CD4-positive, alpha-beta T cell treated with Interleukin-6 for 4 hours (primary cell): ENCODE measurements at regions not wholly inside any gene's neighbourhood (a gene's known extent, or its start where the extent isn't known, plus 50 kb on each side); places are given as distances from the start of the nearest gene placed in this dataset.
"Not testable (repeated sequence)": the region's sequence is repeated elsewhere in the genome, so short reads cannot be mapped to it uniquely, and the experiment has no call there.

Experiments used
- DNase-seq: peaks from one replicate; pipeline ENCODE4 v3.0.0-alpha.2; 2020; ENCODE audit warnings: mixed read lengths

DNA sequence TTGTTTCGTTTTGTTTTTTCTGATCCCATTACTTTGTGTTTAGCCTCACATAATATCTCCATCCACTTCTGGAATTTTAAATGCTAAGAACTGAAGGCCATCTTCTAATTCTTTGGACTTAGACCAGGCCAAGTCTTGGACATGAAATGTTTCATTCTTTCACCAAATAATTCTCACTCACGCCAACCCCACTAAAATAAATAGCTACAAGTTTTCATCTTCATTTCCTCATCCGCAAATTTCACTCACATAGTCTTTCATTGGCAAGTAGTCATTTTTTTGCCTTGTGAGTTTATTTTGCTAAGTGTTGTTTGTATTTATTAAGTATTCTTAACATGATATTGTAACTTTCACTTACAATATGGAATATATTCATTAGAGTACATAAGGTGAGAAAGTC is 1188.6 kb upstream of the SEMA6A start:
- DNase-seq: no peak

DNA sequence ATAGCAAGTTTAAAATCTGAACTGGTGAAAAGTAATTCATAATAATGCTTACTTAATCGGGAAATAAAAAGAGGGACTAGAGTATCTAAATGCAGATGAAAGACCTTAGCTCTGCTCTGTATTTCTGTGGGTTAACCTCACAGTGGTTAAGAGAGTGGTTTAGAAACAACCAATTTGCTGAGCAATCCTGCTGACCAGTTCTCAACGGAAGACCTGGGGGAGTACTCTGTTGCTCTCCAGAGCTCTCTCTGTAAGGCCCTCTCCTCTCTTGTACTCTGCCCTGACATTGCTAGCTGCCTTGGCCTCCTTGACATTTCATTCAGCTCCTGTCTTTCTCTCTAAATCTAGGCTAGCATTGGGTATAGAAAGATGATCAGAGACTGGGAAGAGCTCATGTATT is 1186.6 kb upstream of the SEMA6A start:
- no peak for DNase-seq

DNA sequence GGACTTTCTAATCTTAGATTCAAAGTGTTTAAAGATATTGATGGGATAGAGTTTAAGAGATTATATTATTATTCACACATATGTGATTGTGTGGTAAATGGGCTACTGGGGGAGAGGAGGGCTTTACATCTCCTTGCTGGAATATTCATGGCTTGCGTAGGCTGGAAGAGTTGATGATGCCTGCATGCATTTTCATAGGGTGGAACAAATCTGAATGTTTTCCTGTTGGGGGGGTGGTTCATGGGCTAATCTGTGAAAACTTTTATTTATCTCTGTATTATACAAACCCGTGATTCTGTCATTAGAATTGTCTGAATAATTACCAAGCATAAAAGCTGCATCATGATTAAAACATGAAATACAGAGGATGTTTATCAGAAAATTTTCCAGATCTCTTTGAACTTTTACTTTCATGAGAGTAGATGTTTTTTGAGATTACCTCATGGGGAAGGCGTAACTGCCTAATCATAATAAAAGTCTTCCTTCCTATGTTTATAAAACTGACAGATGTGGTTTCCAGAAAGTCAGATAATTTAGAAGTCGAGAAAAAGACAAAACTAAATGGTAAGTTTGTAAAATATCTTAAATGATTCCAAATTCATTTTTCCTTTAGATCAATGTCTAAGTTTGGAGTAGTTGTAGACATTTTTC is 1185.4 kb upstream of the SEMA6A start:
- DNase-seq: no peak

- no peak for DNase-seq
Observed at GRCh38 chr5:117752403-117752802, 1177.8 kb upstream of the SEMA6A start.

- DNase-seq: no peak
Observed at GRCh38 chr5:117748336-117748735, 1173.7 kb upstream of the SEMA6A start.

DNA sequence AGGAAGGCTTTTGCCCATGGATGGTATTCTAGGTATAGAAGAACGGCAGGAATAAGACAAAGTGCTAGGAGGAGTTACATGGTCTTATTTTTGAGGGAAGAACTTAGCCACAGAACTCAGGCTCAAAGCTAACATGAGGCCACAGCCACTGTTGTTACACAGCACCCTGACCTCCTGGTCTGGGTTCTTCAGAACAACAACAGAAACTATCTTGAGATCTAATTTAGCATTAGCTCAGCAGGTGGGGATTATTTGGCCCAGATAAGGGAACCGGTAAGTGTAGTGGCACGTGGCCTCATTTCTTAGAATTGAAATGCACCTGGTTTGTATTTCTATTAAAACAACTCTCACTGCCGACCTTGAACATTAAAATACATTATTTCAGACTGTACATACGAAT is 1168.7 kb upstream of the SEMA6A start:
- no peak for DNase-seq

DNA sequence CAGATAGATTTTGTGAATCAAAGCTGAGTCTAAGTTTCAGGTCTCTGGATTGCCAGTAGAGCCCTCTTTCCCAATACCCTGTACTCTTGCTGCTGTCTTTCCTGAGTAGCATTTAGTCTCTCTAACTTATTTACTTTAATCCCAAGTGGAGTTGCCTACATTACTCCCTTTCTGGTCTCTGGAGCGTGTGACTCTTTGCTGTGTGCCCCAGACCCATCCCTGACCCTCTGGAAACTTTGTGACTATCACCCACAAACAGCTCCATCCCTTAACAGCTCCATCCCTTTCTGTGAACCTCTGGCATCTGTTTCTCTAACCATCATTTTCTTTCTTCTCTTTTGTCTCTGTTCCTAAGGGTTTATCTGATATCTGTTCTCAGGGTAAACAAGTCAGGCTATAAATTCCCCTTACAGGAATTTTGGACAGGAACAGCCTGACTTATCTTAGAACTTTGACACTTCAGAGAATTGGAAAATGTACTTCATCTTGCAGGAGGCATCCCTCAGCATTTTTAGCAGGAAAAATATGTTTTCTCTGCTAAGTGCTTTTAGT is 1167.1 kb upstream of the SEMA6A start:
- no peak for DNase-seq

DNA sequence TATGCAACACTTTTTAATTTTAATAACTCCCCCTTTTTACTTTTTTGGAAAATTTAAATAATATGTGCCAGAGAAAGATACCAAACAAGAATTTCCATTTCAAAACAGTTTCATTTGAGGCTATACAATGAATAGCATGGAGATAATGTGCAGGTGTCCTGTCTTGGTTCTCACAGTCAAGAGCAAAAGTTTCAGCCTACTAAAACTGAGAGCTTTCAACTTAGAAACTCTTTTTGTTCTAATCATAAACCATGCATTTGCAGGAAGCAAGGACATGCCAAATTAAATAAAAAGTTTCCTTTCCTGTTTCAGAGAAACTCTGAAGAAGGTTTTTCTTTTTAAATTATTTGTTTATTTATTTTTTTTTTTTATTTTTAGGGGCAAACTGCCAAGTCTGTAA is 1165.6 kb upstream of the SEMA6A start:
- DNase-seq: no peak

- DNase-seq: no peak
Observed at GRCh38 chr5:117738571-117738970, 1163.9 kb upstream of the SEMA6A start.

- no peak for DNase-seq
Observed at GRCh38 chr5:117736698-117737097, 1162.1 kb upstream of the SEMA6A start.

GRCh38 chr5:117734056-117734455 is 1159.4 kb upstream of the SEMA6A start:
- no peak for DNase-seq

DNA sequence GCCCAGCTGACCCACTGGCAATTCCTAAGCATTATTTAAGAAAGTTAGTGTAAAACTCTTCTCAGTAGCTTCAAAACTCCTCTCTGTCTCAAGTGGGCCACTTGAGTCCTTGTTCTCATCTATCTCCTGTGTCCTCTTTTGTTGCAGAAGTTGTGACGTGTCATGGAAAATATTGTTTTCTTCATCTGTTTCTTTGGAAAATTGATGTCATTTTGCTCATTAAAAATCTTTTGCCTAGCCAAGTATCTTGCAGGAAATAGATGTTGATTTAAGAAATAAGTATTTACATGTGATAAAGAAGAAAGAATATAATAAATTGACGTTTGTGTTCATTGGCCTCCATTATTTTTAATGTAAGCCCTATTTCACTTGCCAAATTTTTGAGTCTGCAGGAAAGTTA is 1158.4 kb upstream of the SEMA6A start:
- no peak for DNase-seq

GRCh38 chr5:117732264-117732663 is 1157.6 kb upstream of the SEMA6A start:
- DNase-seq: no peak

- DNase-seq: no peak
Observed at GRCh38 chr5:117731446-117731845, 1156.8 kb upstream of the SEMA6A start.

DNA sequence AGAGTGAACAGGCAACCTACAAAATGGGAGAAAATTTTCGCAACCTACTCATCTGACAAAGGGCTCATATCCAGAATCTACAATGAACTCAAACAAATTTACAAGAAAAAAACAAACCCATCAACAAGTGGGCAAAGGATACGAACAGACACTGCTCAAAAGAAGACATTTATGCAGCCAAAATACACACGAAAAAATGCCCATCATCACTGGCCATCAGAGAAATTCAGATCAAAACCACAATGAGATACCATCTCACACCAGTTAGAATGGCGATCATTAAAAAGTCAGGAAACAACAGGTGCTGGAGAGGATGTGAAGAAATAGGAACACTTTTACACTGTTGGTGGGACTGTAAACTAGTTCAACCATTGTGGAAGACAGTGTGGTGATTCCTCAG is 1146.2 kb upstream of the SEMA6A start:
- not testable (repeated sequence) for DNase-seq

DNA sequence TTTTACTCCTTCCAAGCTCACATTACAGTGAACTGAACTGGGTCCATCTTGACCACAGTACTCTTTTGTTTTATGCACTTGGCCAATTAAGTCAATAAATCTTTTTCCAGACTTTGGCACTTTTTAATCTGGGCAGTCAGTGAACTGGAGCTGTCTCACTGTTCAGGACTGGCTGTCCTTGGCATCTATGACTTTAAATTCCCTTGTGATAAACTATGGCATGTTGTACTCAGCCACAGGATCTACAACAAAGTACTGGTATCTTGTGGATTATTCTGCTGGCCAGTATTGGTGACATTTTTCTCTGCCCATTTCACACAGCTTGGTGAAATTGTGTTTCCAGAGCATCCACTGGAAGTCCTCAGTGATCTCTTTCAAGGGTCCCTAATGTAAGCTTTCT is 1144.8 kb upstream of the SEMA6A start:
- no peak for DNase-seq

GRCh38 chr5:117713585-117714198 is 1139.1 kb upstream of the SEMA6A start:
- DNase-seq: no peak

GRCh38 chr5:117701062-117701461 is 1126.4 kb upstream of the SEMA6A start:
- DNase-seq: no peak

GRCh38 chr5:117692606-117693005 is 1118.0 kb upstream of the SEMA6A start:
- DNase-seq: no peak

DNA sequence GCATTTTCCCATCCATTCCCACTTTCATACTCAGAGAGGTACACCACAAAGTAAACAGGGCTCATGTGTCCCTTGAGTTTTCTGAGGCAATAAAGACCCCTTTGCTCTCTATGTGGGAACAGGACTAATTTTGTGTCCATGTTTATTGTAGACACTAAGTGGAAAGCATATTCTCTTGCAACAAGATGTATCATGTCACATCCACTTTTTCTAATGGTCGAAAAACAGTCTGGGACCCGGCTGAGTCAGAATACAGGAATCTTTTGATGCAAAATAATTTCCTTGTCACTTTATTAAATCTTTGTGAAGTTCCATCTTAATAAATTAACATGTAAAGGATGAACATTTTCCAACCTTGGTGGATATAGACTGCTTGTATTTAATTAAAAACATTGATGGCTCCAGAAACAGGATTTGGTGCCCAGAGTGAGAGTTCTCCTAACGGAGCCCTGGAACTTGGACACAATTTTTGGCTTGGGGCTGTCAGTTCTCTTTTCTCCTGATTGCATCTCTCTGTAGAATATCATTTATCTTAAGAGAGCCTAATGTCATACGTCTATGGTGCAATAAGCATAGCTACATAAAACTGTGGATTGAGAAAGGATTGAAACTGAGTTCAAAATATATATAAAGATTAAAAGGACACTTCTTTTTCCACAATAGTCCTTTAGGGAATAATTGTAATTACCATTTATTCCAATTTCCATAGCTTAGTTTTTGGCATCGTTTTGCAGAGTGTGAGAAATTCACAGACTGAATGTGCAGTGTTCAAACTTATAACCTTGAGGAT is 1116.7 kb upstream of the SEMA6A start:
- no peak for DNase-seq

DNA sequence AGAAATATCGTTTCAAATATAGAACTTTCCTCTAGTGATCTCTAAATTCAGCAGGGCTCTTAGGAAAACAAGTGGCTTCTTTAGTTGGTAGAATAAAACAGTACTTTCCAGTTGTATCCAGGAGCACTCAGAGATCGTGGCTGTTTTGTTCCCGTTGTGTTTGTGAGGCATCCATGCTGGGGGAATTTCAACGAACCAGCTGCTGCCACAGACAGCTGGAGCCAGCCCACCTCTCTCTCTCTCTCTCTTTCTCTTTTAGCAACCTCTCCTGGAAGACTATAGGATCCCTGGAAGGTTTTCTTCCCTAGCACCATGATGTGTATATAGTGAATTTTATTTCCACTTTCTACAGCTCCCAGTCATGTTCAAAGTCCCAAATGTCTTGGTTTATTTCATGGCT is 1116.0 kb upstream of the SEMA6A start:
- DNase-seq: no peak

DNA sequence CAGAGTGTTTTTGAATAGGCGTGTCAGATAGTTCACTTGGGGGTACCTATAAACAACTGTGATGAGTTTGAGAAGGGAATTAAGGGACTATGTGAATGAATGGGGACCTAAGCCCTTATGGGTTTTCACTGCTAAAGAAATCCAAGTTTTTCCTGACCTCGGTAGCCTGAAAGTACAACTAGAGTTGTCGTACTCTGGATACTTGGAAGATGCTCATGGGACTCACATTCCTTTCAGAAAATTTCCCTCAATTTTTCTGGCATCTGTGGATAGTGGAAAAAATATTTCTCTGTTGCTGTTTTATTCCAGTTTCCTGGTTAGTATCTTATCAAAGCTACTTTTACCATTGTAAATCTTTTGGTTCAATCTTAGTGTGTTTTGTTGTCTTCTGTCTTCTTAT is 1112.3 kb upstream of the SEMA6A start:
- no peak for DNase-seq

- no peak for DNase-seq
Observed at GRCh38 chr5:117682416-117682815, 1107.8 kb upstream of the SEMA6A start.
